ENCODE measurements at regions not wholly inside any gene's neighbourhood (a gene's known extent, or its start where the extent isn't known, plus 50 kb on each side); places are given as distances from the start of the nearest gene placed in this dataset.

GRCh38 chr6:140572867-140573266 is 1198.4 kb upstream of the CITED2 start:
- Histone ChIP-seq H4K20me1 (ENCODE audit: insufficient read depth) (no peaks in the 10 kb centered on the region), H3K4me2 (ENCODE audit: low read length) (no peak overlapping the region), H3K9me3 (ENCODE audit: low read length) (no peaks in the 10 kb centered on the region), H3F3A (ENCODE audit: insufficient read depth, low read length, poor library complexity, severe bottlenecking) (no peaks in the 10 kb centered on the region), H3K27ac (ENCODE audit: low read length) (no peak overlapping the region), H3K9me2 (ENCODE audit: insufficient read depth, low read length) (no peaks in the 10 kb centered on the region), H3K9ac (ENCODE audit: low read length) (no peak overlapping the region), H3K4me3 (ENCODE audit: low read length) (no peak overlapping the region), H3K36me3 (ENCODE audit: insufficient read depth, low read length) (no peaks in the 10 kb centered on the region), H3K27me3 (ENCODE audit: insufficient read depth, low read depth, low read length) (no peaks in the 10 kb centered on the region), H2AFZ (ENCODE audit: low read depth, low read length) (no peak overlapping the region), H3K79me2 (replicated peaks; ENCODE audit: insufficient read depth, low read length) (no peaks in the 10 kb centered on the region)
- no peak for TF ChIP-seq SMC3 (conservative IDR thresholded peaks at IDR 0.05; ENCODE audit: poor library complexity)
- no peak for TF ChIP-seq EP300 (conservative IDR thresholded peaks at IDR 0.05; ENCODE audit: poor library complexity, severe bottlenecking)
- TF ChIP-seq CTCF (IDR thresholded peaks at IDR 0.05; ENCODE audit: poor library complexity, severe bottlenecking) = no peak
- TF ChIP-seq POLR2AphosphoS5 (IDR thresholded peaks at IDR 0.05) = no peak
- no peak for TF ChIP-seq EZH2 (IDR thresholded peaks at IDR 0.05; ENCODE audit: borderline replicate concordance, insufficient read depth, low read length, poor library complexity, severe bottlenecking)
- TF ChIP-seq TAF1 (IDR thresholded peaks at IDR 0.05; ENCODE audit: low read depth) = no peak
- no peak for TF ChIP-seq RAD21 (conservative IDR thresholded peaks at IDR 0.05)
- TF ChIP-seq MXI1 (conservative IDR thresholded peaks at IDR 0.05; ENCODE audit: poor library complexity, severe bottlenecking) = no peak
- no peak for TF ChIP-seq REST (IDR thresholded peaks at IDR 0.05; ENCODE audit: borderline replicate concordance)

DNA sequence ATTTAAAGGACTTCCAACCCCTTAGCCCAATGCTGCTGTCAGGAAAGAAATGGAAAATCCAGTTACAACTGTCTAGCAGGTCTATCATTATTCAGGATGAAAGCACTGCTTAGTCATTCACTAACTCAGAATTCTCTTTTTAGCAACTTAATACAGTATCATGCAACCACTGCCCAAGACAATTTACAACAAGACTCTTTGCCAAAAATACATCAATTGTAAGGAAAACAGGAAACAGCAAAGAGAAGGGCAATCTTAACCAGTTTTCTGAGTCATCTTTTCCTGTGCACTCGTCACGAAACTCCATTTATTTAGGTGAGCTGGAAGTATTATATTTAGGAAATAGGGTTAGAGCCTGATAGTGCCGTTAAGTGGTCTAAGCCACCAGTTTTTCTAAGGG is 1197.7 kb upstream of the CITED2 start:
- H3K9me3 ChIP-seq (ENCODE audit: low read length) = no peaks in the 10 kb centered on the region
- H3K4me2 ChIP-seq (ENCODE audit: low read length) = no peak overlapping the region
- TF ChIP-seq EP300 (conservative IDR thresholded peaks at IDR 0.05; ENCODE audit: poor library complexity, severe bottlenecking) (no peak), REST (IDR thresholded peaks at IDR 0.05; ENCODE audit: borderline replicate concordance) (peak; percentile 71)
- H3K4me3 ChIP-seq (ENCODE audit: low read length) = no peak overlapping the region
- H3K9ac ChIP-seq (ENCODE audit: low read length) = no peak overlapping the region
- H3K27me3 ChIP-seq (ENCODE audit: insufficient read depth, low read depth, low read length) = no peaks in the 10 kb centered on the region
- no peaks in the 10 kb centered on the region for H4K20me1 ChIP-seq (ENCODE audit: insufficient read depth)
- no peaks in the 10 kb centered on the region for H3K79me2 ChIP-seq (replicated peaks; ENCODE audit: insufficient read depth, low read length)
- no peaks in the 10 kb centered on the region for H3K36me3 ChIP-seq (ENCODE audit: insufficient read depth, low read length)
- no peak overlapping the region for H2AFZ ChIP-seq (ENCODE audit: low read depth, low read length)
- no peaks in the 10 kb centered on the region for H3F3A ChIP-seq (ENCODE audit: insufficient read depth, low read length, poor library complexity, severe bottlenecking)
- H3K9me2 ChIP-seq (ENCODE audit: insufficient read depth, low read length) = no peaks in the 10 kb centered on the region
- no peak overlapping the region for H3K27ac ChIP-seq (ENCODE audit: low read length)

Data from neural cell (in vitro differentiated cells).